Panc1 (cell line): ENCODE measurements at regions not wholly inside any gene's neighbourhood (a gene's known extent, or its start where the extent isn't known, plus 50 kb on each side); places are given as distances from the start of the nearest gene placed in this dataset.

Source experiments
- ATAC-seq: fragments of 200-7000 bp; cut with Tn5 transposase; 2 replicates; pipeline ENCODE4 v1.9.1; 2020; ENCODE audit warnings: mild to moderate bottlenecking, moderate library complexity
- BruUV-seq: library from RNA; stranded (reverse); fragments of 400-500 nt; replicated peaks from 2 replicates; lab custom pipeline; 2021; lab: Mats Ljungman, UMichigan
- CTCF ChIA-PET: fragments of 300-600 bp; sonication (Branson Sonifier 250); formaldehyde crosslinking; loops from one replicate; lab custom pipeline; 2022; ENCODE audit warnings: antibody characterized with exemption; lab: Charles Lee
- POLR2A ChIA-PET: fragments of 300-600 bp; sonication (Branson Sonifier 250); formaldehyde crosslinking; loops from one replicate; lab custom pipeline; 2022; ENCODE audit warnings: antibody characterized with exemption; lab: Charles Lee
- DNase-seq: peaks from one replicate; pipeline ENCODE4 v3.0.0-alpha.2; 2010; ENCODE audit warnings: low read depth, low spot score
- H3K27ac ChIP-seq: 2 replicates; pipeline ENCODE4 v1.5.1; 2011; ENCODE audit warnings: mild to moderate bottlenecking, low read length, inconsistent platforms
- H3K27me3 ChIP-seq: fragments of 200-500 bp; sonication (Bioruptor generic); 2 replicates; pipeline ENCODE4 v1.6.0; 2014; ENCODE audit warnings: low read length, inconsistent platforms; ENCODE audit not compliant: control insufficient read depth, insufficient read depth
- H3K36me3 ChIP-seq: fragments of 200-500 bp; sonication (Bioruptor generic); 2 replicates; pipeline ENCODE4 v1.5.1; 2014; ENCODE audit warnings: inconsistent platforms, mild to moderate bottlenecking, low read length, moderate library complexity; ENCODE audit not compliant: control insufficient read depth, insufficient read depth
- H3K4me1 ChIP-seq: 2 replicates; pipeline ENCODE4 v1.5.1; 2011; ENCODE audit warnings: inconsistent platforms, mild to moderate bottlenecking, low read length, moderate library complexity; ENCODE audit not compliant: control insufficient read depth, insufficient read depth
- H3K4me3 ChIP-seq, 2 experiments: 2 replicates each; pipeline ENCODE4 v1.5.1; 2011 to 2012; ENCODE audit warnings: low read depth in 2 of 2, low read length in 2 of 2, mild to moderate bottlenecking in 2 of 2, inconsistent platforms in 1 of 2, moderate library complexity in 1 of 2
- H3K9me3 ChIP-seq: fragments of 200-500 bp; sonication (Bioruptor generic); 2 replicates; pipeline ENCODE4 v1.5.1; 2014; ENCODE audit warnings: low read depth, mild to moderate bottlenecking, inconsistent platforms, low read length, moderate library complexity; ENCODE audit not compliant: control insufficient read depth, insufficient read depth
- POLR2AphosphoS5 ChIP-seq: IDR thresholded peaks from 2 replicates; pipeline ENCODE4 v1.6.1; 2012; ENCODE audit warnings: mild to moderate bottlenecking, low read depth, low read length, moderate library complexity
- SIN3A ChIP-seq: IDR thresholded peaks from 2 replicates; pipeline ENCODE4 v1.6.1; 2012; ENCODE audit warnings: low read depth, mild to moderate bottlenecking, low read length, moderate library complexity, borderline replicate concordance; ENCODE audit not compliant: insufficient read depth
- TCF7L2 ChIP-seq: IDR thresholded peaks from 2 replicates; pipeline ENCODE4 v1.6.1; 2011; ENCODE audit warnings: mild to moderate bottlenecking, low read depth, low read length, inconsistent platforms
- in situ Hi-C: cut with HindIII; loops from 2 replicates; pipeline ENCODE4 v1.10.0; 2016; ENCODE audit warnings: low sequenced_read_pairs, low pct_unique_long_range_greater_than_20kb
- intact Hi-C: fragments of 100-400 bp; cut with micrococcal nuclease; formaldehyde crosslinking; loops from one replicate; pipeline ENCODE4 v1.10.0; 2022; ENCODE audit not compliant: unreplicated experiment
- TF ChIP-seq, protein P1 (sequence below), 2 experiments: IDR thresholded peaks; 2 replicates each; pipeline ENCODE4 v1.6.1; 2011 to 2012; ENCODE audit warnings: low read depth in 2 of 2, control low read depth in 1 of 2, low read length in 1 of 2, mild to moderate bottlenecking in 1 of 2, moderate library complexity in 1 of 2; ENCODE audit not compliant: insufficient read depth in 1 of 2
- TF ChIP-seq, protein P2 (sequence below): fragments of 450-650 bp; IDR thresholded peaks from 2 replicates; pipeline ENCODE4 v1.5.1; 2017; ENCODE audit warnings: mild to moderate bottlenecking

GRCh38 chr18:3333056-3333720, 71.3 kb downstream of the MYL12B start:
- Histone ChIP-seq H3K36me3 (no peaks in the 10 kb centered on the region), H3K4me1 (no peaks in the 10 kb centered on the region), H3K9me3 (0 out of 2 replicates have a peak, but pooled peaks cover 3% of the 10 kb centered on the region), H3K27me3 (no peaks in the 10 kb centered on the region), H3K4me3 (no peak overlapping the region), H3K27ac (no peak overlapping the region)
- ChIA-PET CTCF (no interaction called here), POLR2A (no interaction called here)
- in situ Hi-C loops (no loop called here), intact Hi-C loops (no loop called here)
- BruUV-seq, result no TSS peak
- DNase-seq, result no peak
- ATAC-seq, result no peak
- TF ChIP-seq POLR2AphosphoS5 (no peak), SIN3A (no peak), TCF7L2 (no peak)
- TF ChIP-seq, protein P1, sequence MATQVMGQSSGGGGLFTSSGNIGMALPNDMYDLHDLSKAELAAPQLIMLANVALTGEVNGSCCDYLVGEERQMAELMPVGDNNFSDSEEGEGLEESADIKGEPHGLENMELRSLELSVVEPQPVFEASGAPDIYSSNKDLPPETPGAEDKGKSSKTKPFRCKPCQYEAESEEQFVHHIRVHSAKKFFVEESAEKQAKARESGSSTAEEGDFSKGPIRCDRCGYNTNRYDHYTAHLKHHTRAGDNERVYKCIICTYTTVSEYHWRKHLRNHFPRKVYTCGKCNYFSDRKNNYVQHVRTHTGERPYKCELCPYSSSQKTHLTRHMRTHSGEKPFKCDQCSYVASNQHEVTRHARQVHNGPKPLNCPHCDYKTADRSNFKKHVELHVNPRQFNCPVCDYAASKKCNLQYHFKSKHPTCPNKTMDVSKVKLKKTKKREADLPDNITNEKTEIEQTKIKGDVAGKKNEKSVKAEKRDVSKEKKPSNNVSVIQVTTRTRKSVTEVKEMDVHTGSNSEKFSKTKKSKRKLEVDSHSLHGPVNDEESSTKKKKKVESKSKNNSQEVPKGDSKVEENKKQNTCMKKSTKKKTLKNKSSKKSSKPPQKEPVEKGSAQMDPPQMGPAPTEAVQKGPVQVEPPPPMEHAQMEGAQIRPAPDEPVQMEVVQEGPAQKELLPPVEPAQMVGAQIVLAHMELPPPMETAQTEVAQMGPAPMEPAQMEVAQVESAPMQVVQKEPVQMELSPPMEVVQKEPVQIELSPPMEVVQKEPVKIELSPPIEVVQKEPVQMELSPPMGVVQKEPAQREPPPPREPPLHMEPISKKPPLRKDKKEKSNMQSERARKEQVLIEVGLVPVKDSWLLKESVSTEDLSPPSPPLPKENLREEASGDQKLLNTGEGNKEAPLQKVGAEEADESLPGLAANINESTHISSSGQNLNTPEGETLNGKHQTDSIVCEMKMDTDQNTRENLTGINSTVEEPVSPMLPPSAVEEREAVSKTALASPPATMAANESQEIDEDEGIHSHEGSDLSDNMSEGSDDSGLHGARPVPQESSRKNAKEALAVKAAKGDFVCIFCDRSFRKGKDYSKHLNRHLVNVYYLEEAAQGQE (IDR thresholded peaks at IDR 0.05; ENCODE audit: insufficient read depth in 1 of 2, low read depth in 2 of 2, low read length in 1 of 2), result no peak
- TF ChIP-seq, protein P2, sequence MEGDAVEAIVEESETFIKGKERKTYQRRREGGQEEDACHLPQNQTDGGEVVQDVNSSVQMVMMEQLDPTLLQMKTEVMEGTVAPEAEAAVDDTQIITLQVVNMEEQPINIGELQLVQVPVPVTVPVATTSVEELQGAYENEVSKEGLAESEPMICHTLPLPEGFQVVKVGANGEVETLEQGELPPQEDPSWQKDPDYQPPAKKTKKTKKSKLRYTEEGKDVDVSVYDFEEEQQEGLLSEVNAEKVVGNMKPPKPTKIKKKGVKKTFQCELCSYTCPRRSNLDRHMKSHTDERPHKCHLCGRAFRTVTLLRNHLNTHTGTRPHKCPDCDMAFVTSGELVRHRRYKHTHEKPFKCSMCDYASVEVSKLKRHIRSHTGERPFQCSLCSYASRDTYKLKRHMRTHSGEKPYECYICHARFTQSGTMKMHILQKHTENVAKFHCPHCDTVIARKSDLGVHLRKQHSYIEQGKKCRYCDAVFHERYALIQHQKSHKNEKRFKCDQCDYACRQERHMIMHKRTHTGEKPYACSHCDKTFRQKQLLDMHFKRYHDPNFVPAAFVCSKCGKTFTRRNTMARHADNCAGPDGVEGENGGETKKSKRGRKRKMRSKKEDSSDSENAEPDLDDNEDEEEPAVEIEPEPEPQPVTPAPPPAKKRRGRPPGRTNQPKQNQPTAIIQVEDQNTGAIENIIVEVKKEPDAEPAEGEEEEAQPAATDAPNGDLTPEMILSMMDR, result no peak

DNA sequence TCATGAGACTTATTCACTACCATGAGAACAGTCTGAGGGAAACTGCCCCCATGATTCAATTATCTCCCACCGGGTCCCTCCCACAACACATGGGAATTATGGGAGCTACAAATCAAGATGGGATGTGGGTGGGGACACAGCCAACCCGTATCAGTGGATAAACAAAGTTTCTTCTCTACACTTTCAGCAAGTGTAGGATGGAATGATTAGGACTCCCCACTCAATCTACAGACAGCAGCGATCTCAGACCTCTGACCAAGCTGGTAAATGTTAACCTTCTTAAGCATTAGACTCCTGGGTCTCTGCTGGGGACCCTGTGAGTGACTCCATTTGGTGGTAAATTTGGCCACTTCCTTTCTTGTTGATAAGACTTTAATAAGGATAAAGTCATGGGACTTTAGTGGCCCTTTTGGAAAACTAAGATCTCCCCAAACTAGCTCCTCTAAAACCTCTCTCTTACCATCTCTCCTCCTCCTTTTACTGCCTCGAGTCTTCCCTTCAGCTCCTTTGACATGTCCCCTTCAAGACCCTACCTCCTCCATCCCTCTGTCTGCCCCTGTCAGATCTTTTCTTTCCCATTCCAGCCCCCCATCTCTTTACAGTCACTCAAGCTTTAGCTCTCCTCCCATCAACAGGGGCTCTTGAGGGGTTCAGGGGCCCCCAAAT, 71.9 kb downstream of the MYL12B start:
- POLR2A ChIA-PET, result no interaction called here
- TF ChIP-seq, protein P1 (IDR thresholded peaks at IDR 0.05; ENCODE audit: insufficient read depth in 1 of 2, low read depth in 2 of 2, low read length in 1 of 2), result no peak
- TF ChIP-seq SIN3A (no peak), POLR2AphosphoS5 (no peak), TCF7L2 (no peak)
- TF ChIP-seq, protein P2, result no peak
- Histone ChIP-seq H3K27ac (peak overlapping the region; percentile 42; the same call in 1 of the 2 replicates), H3K4me3 (no peak overlapping the region), H3K4me1 (no peaks in the 10 kb centered on the region), H3K36me3 (no peaks in the 10 kb centered on the region), H3K27me3 (no peaks in the 10 kb centered on the region), H3K9me3 (0 out of 2 replicates have a peak, but pooled peaks cover 3% of the 10 kb centered on the region)
- intact Hi-C loops (no loop called here), in situ Hi-C loops (no loop called here)
- no peak for ATAC-seq
- no TSS peak for BruUV-seq
- no peak for DNase-seq
- CTCF ChIA-PET, result no interaction called here
